ENCODE measurements at regions not wholly inside any gene's neighbourhood (a gene's known extent, or its start where the extent isn't known, plus 50 kb on each side); places are given as distances from the start of the nearest gene placed in this dataset.

- no peaks in the 10 kb centered on the region for H3K36me3 ChIP-seq
- H3K27ac ChIP-seq: no peak overlapping the region
- no peak overlapping the region for H3K4me3 ChIP-seq
- no peak for TF ChIP-seq CTCF (IDR thresholded peaks at IDR 0.05)
- H3K9me3 ChIP-seq: no peaks in the 10 kb centered on the region
- H3K4me1 ChIP-seq: no peaks in the 10 kb centered on the region
- intact Hi-C loops (cut with DNase I): no loop called here
- ATAC-seq (no peak), DNase-seq (no peak)
- no peaks in the 10 kb centered on the region for H3K27me3 ChIP-seq (ENCODE audit: low read depth)
These were observed 1317.4 kb upstream of the CDH2 start for GRCh38 chr18:29494371-29494770.

DNA sequence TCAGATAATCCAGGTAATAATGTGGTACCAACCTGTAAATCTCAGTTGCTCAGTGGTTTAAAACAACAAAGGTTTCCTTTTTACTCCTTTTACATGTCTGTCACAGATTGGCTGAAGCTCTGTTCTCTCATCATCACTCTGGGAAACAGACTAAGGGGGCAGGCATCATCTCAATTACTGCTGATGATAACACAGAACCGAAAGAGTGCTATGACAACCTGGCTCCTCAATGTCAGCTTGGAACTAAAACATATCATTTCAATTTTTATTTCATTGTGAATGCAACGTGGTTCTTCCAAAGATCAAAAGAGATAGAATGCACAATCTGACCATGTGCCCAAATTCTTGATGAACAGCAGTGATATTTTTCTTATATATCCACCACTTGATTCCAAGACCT, 1315.0 kb upstream of the CDH2 start:
- H3K4me3 ChIP-seq: no peak overlapping the region
- intact Hi-C loops (cut with DNase I): no loop called here
- no peaks in the 10 kb centered on the region for H3K36me3 ChIP-seq
- no peak for TF ChIP-seq CTCF (IDR thresholded peaks at IDR 0.05)
- no peaks in the 10 kb centered on the region for H3K27me3 ChIP-seq (ENCODE audit: low read depth)
- DNase-seq (no peak), ATAC-seq (no peak)
- no peaks in the 10 kb centered on the region for H3K9me3 ChIP-seq
- H3K4me1 ChIP-seq: no peaks in the 10 kb centered on the region
- no peak overlapping the region for H3K27ac ChIP-seq

- intact Hi-C loops (cut with DNase I): no loop called here
- ATAC-seq (no peak), DNase-seq (no peak)
- Histone ChIP-seq H3K36me3 (no peaks in the 10 kb centered on the region), H3K4me1 (no peaks in the 10 kb centered on the region), H3K27ac (no peak overlapping the region), H3K4me3 (no peak overlapping the region), H3K27me3 (ENCODE audit: low read depth) (no peaks in the 10 kb centered on the region), H3K9me3 (no peaks in the 10 kb centered on the region)
- TF ChIP-seq CTCF (IDR thresholded peaks at IDR 0.05): no peak
These were observed 1311.7 kb upstream of the CDH2 start for GRCh38 chr18:29488617-29489016.

GRCh38 chr18:29465526-29465925, 1288.6 kb upstream of the CDH2 start:
- no peaks in the 10 kb centered on the region for H3K9me3 ChIP-seq
- no peaks in the 10 kb centered on the region for H3K27me3 ChIP-seq (ENCODE audit: low read depth)
- DNase-seq (no peak), ATAC-seq (no peak)
- H3K27ac ChIP-seq: no peak overlapping the region
- no peak overlapping the region for H3K4me3 ChIP-seq
- no peaks in the 10 kb centered on the region for H3K4me1 ChIP-seq
- no peak for TF ChIP-seq CTCF (IDR thresholded peaks at IDR 0.05)
- no peaks in the 10 kb centered on the region for H3K36me3 ChIP-seq
- intact Hi-C loops (cut with DNase I): no loop called here

- Histone ChIP-seq H3K4me1 (no peaks in the 10 kb centered on the region), H3K27ac (no peak overlapping the region), H3K36me3 (no peaks in the 10 kb centered on the region), H3K4me3 (no peak overlapping the region), H3K9me3 (no peaks in the 10 kb centered on the region), H3K27me3 (ENCODE audit: low read depth) (no peaks in the 10 kb centered on the region)
- no peak for ATAC-seq
- intact Hi-C loops (cut with DNase I): no loop called here
- TF ChIP-seq CTCF (IDR thresholded peaks at IDR 0.05): no peak
- DNase-seq: no peak
These were observed 1283.0 kb upstream of the CDH2 start for GRCh38 chr18:29459972-29460371.

DNA sequence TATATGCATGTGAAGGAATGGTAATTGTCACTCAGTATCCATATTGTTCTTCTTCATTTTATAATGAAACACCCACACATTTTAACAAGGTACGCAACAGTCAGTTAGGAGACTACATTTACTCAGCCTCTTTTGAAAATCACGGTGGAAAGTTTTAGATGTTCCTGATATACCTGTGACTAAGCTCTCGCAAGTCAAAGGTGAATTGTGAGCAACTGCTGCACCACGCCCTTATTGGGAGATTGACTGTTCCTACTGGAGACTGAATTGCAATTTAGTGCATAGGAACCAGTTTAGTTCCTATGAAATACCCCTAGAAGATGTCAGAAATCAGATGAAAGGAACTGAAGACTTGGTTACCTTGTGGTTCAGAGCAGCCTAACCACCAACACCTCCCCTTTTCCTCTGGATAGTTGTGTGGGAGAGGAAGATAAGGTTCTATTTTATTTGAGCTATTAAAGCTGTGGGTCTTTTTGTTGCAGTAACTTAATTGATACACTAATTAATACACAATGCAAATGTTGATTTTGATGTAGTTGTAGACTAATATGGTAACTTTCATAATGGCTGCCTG, 1280.5 kb upstream of the CDH2 start:
- no peak overlapping the region for H3K27ac ChIP-seq
- no peaks in the 10 kb centered on the region for H3K9me3 ChIP-seq
- no peaks in the 10 kb centered on the region for H3K36me3 ChIP-seq
- DNase-seq: no peak
- no peak for TF ChIP-seq CTCF (IDR thresholded peaks at IDR 0.05)
- no peak overlapping the region for H3K4me3 ChIP-seq
- intact Hi-C loops (cut with DNase I): no loop called here
- no peaks in the 10 kb centered on the region for H3K27me3 ChIP-seq (ENCODE audit: low read depth)
- H3K4me1 ChIP-seq: no peaks in the 10 kb centered on the region
- ATAC-seq: no peak

All from lower lobe of right lung (tissue), 2 donors.